Keratinocyte (primary cell): ENCODE measurements at regions not wholly inside any gene's neighbourhood (a gene's known extent, or its start where the extent isn't known, plus 50 kb on each side); places are given as distances from the start of the nearest gene placed in this dataset.

ENCODE experiments used
- DNase-seq: peaks from one replicate; pipeline ENCODE4 v3.0.0-alpha.2; 2011; ENCODE audit warnings: low read depth, missing footprints, low spot score
- FAIRE-seq: peaks from 2 replicates; lab custom pipeline; 2011; peaks lifted over from hg19 to GRCh38; lab: Jason Lieb, UNC
- H2AFZ ChIP-seq: 2 replicates; pipeline ENCODE4 v1.6.0; 2012; ENCODE audit warnings: low read length, control low read depth, inconsistent platforms; ENCODE audit not compliant: control insufficient read depth
- H3K27ac ChIP-seq: 2 replicates; pipeline ENCODE4 v1.5.1; 2011; ENCODE audit warnings: low read length; ENCODE audit not compliant: control insufficient read depth, insufficient read depth
- H3K27me3 ChIP-seq: 3 replicates; pipeline ENCODE4 v1.6.0; 2011; ENCODE audit warnings: low read length; ENCODE audit not compliant: control insufficient read depth, insufficient read depth; ENCODE audit errors: extremely low read depth
- H3K36me3 ChIP-seq, 2 experiments: 2 replicates in 1 of 2; 3 replicates in 1 of 2; pipeline ENCODE4 v1.5.1; 2011; ENCODE audit warnings: low read length in 2 of 2, mild to moderate bottlenecking in 1 of 2; ENCODE audit not compliant: control insufficient read depth in 2 of 2, insufficient read depth in 2 of 2; ENCODE audit errors: extremely low read depth in 1 of 2
- H3K4me1 ChIP-seq: 3 replicates; pipeline ENCODE4 v1.5.1; 2011; ENCODE audit warnings: low read length; ENCODE audit not compliant: control insufficient read depth, insufficient read depth; ENCODE audit errors: extremely low read depth
- H3K4me2 ChIP-seq: 3 replicates; pipeline ENCODE4 v1.6.0; 2011; ENCODE audit warnings: low read depth, low read length; ENCODE audit not compliant: control insufficient read depth, insufficient read depth; ENCODE audit errors: extremely low read depth
- H3K4me3 ChIP-seq, 3 experiments: fragments of 200-600 bp in 1 of 3; sonication (generic) in 1 of 3; 2 replicates in 2 of 3; 3 replicates in 1 of 3; pipeline ENCODE4 v1.5.1; 2011 to 2016; ENCODE audit warnings: low read length in 3 of 3, mild to moderate bottlenecking in 3 of 3, control low read depth in 2 of 3, inconsistent platforms in 1 of 3, low read depth in 1 of 3, mixed read lengths in 1 of 3, mixed run types in 1 of 3, moderate library complexity in 1 of 3; ENCODE audit not compliant: control insufficient read depth in 2 of 3, insufficient read depth in 2 of 3; ENCODE audit errors: extremely low read depth in 1 of 3
- H3K79me2 ChIP-seq: 2 replicates; pipeline ENCODE4 v1.6.0; 2012; ENCODE audit warnings: low read length; ENCODE audit not compliant: control insufficient read depth, insufficient read depth
- H3K9ac ChIP-seq: 3 replicates; pipeline ENCODE4 v1.6.0; 2011; ENCODE audit warnings: low read length; ENCODE audit not compliant: control insufficient read depth, insufficient read depth; ENCODE audit errors: extremely low read depth
- H3K9me1 ChIP-seq: 3 replicates; pipeline ENCODE4 v1.6.0; 2011; ENCODE audit warnings: low read length; ENCODE audit not compliant: control insufficient read depth, insufficient read depth; ENCODE audit errors: extremely low read depth
- H3K9me3 ChIP-seq: 2 replicates; pipeline ENCODE4 v1.5.1; 2012; ENCODE audit warnings: low read depth, low read length; ENCODE audit not compliant: control insufficient read depth
- H4K20me1 ChIP-seq: 3 replicates; pipeline ENCODE4 v1.6.0; 2011; ENCODE audit warnings: low read length; ENCODE audit not compliant: control insufficient read depth, insufficient read depth; ENCODE audit errors: extremely low read depth
- EZH2 ChIP-seq: IDR thresholded peaks from one replicate; pipeline ENCODE4 v1.6.1; 2012; ENCODE audit warnings: inconsistent platforms, mild to moderate bottlenecking, low read length, moderate library complexity
- dilution Hi-C: fragments of 300-500 bp; cut with MboI; formaldehyde crosslinking; loops from one replicate; pipeline ENCODE4 v1.7.0; 2020; ENCODE audit warnings: low sequenced_read_pairs; ENCODE audit not compliant: extremely low pct_ligation_motif_present
- TF ChIP-seq, protein P1 (sequence below), 3 experiments: IDR thresholded peaks in 1 of 3; conservative IDR thresholded peaks in 1 of 3; optimal IDR thresholded peaks in 1 of 3; 2 replicates in 2 of 3; 3 replicates in 1 of 3; pipeline versions ENCODE3 to v1.5.1; 2011; ENCODE audit warnings: low read length in 3 of 3, mild to moderate bottlenecking in 3 of 3, moderate library complexity in 2 of 3, control low read depth in 1 of 3, inconsistent platforms in 1 of 3; ENCODE audit not compliant: insufficient read depth in 2 of 3; ENCODE audit errors: extremely low read depth in 1 of 3

- Histone ChIP-seq H4K20me1 (no peaks in the 10 kb centered on the region), H3K4me1 (no peaks in the 10 kb centered on the region), H3K4me2 (no peak overlapping the region), H3K79me2 (no peaks in the 10 kb centered on the region), H2AFZ (no peak overlapping the region), H3K9me3 (no peaks in the 10 kb centered on the region), H3K36me3 (no peaks in the 10 kb centered on the region), H3K9me1 (no peaks in the 10 kb centered on the region), H3K27ac (no peak overlapping the region), H3K9ac (no peak overlapping the region), H3K4me3 (no peak overlapping the region), H3K27me3 (no peaks in the 10 kb centered on the region)
- dilution Hi-C loops = no loop called here
- no peak for FAIRE-seq
- DNase-seq = no peak
- no peak for TF ChIP-seq EZH2
- TF ChIP-seq, protein P1, sequence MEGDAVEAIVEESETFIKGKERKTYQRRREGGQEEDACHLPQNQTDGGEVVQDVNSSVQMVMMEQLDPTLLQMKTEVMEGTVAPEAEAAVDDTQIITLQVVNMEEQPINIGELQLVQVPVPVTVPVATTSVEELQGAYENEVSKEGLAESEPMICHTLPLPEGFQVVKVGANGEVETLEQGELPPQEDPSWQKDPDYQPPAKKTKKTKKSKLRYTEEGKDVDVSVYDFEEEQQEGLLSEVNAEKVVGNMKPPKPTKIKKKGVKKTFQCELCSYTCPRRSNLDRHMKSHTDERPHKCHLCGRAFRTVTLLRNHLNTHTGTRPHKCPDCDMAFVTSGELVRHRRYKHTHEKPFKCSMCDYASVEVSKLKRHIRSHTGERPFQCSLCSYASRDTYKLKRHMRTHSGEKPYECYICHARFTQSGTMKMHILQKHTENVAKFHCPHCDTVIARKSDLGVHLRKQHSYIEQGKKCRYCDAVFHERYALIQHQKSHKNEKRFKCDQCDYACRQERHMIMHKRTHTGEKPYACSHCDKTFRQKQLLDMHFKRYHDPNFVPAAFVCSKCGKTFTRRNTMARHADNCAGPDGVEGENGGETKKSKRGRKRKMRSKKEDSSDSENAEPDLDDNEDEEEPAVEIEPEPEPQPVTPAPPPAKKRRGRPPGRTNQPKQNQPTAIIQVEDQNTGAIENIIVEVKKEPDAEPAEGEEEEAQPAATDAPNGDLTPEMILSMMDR (optimal IDR thresholded peaks at IDR 0.05 in 1 of 3, IDR thresholded peaks at IDR 0.05 in 1 of 3, conservative IDR thresholded peaks at IDR 0.05 in 1 of 3; ENCODE audit: extremely low read depth in 1 of 3, insufficient read depth in 2 of 3, low read length in 3 of 3) = no peak
Observed at GRCh38 chr4:71962622-71963264, 69.1 kb upstream of the NPFFR2 start.

DNA sequence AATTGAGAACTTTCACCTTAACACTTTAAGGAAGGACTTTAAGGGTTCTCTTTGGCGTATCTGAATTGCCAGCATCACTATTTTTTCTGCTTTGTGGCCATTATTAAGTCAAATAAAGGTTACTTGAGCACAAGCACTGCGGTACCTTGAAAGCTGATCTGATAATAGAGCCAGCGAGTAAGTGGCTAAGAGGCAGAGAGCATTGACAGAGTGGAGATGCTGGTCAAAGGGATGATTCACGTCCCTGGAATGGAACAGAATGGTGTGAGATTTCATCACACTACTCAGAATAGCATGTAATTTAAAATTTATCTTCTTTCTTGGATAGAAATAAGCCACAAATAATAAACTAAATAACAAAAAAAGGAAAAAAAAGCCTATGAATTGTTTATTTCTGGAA is 57.1 kb upstream of the NPFFR2 start:
- no peak for DNase-seq
- Histone ChIP-seq H3K4me3 (no peak overlapping the region), H3K27ac (no peak overlapping the region), H3K79me2 (no peaks in the 10 kb centered on the region), H3K9ac (no peak overlapping the region), H3K4me1 (no peaks in the 10 kb centered on the region), H3K27me3 (no peaks in the 10 kb centered on the region), H4K20me1 (no peaks in the 10 kb centered on the region), H3K9me1 (no peaks in the 10 kb centered on the region), H3K4me2 (no peak overlapping the region), H3K9me3 (no peaks in the 10 kb centered on the region), H3K36me3 (no peaks in the 10 kb centered on the region), H2AFZ (no peak overlapping the region)
- FAIRE-seq = no peak
- dilution Hi-C loops = no loop called here
- no peak for TF ChIP-seq EZH2
- TF ChIP-seq, protein P1 (optimal IDR thresholded peaks at IDR 0.05 in 1 of 3, IDR thresholded peaks at IDR 0.05 in 1 of 3, conservative IDR thresholded peaks at IDR 0.05 in 1 of 3; ENCODE audit: extremely low read depth in 1 of 3, insufficient read depth in 2 of 3, low read length in 3 of 3) = no peak
